G401.6 (cell line): ENCODE measurements at regions not wholly inside any gene's neighbourhood (a gene's known extent, or its start where the extent isn't known, plus 50 kb on each side); places are given as distances from the start of the nearest gene placed in this dataset.

Experiments used
- FAIRE-seq: peaks from 2 replicates; lab custom pipeline; 2012; peaks lifted over from hg19 to GRCh38; lab: Jason Lieb, UNC

GRCh38 chr12:125434936-125435443 lies 369.8 kb downstream of the AACS start:
- FAIRE-seq, result no peak

GRCh38 chr12:125435871-125436270 lies 370.6 kb downstream of the AACS start:
- FAIRE-seq, result no peak

- FAIRE-seq, result no peak
These were observed 371.5 kb downstream of the AACS start for GRCh38 chr12:125436686-125437085.

GRCh38 chr12:125440399-125440798 lies 375.2 kb downstream of the AACS start:
- FAIRE-seq, result no peak

- FAIRE-seq, result no peak
These were observed 378.1 kb downstream of the AACS start for GRCh38 chr12:125443341-125443740.

GRCh38 chr12:125451408-125451807 lies 386.2 kb downstream of the AACS start:
- no peak for FAIRE-seq

GRCh38 chr12:125453751-125454150 lies 388.5 kb downstream of the AACS start:
- FAIRE-seq, result no peak

GRCh38 chr12:125454291-125454690 lies 389.1 kb downstream of the AACS start:
- no peak for FAIRE-seq

- FAIRE-seq, result no peak
These were observed 389.7 kb downstream of the AACS start for GRCh38 chr12:125454786-125455480.

- FAIRE-seq, result no peak
These were observed 390.3 kb downstream of the AACS start for GRCh38 chr12:125455556-125455955.

- no peak for FAIRE-seq
These were observed 393.5 kb downstream of the AACS start for GRCh38 chr12:125458552-125459268.

- no peak for FAIRE-seq
These were observed 396.6 kb downstream of the AACS start for GRCh38 chr12:125461831-125462230.

GRCh38 chr12:125463386-125463785 lies 398.2 kb downstream of the AACS start:
- no peak for FAIRE-seq

GRCh38 chr12:125467363-125467762 lies 402.1 kb downstream of the AACS start:
- FAIRE-seq, result no peak

GRCh38 chr12:125469683-125470082 lies 404.4 kb downstream of the AACS start:
- no peak for FAIRE-seq

- FAIRE-seq, result no peak
These were observed 405.9 kb downstream of the AACS start for GRCh38 chr12:125470838-125471783.

GRCh38 chr12:125473501-125473900 lies 408.3 kb downstream of the AACS start:
- FAIRE-seq, result no peak

- no peak for FAIRE-seq
These were observed 422.1 kb downstream of the AACS start for GRCh38 chr12:125487336-125487735.

- FAIRE-seq, result no peak
These were observed 426.3 kb downstream of the AACS start for GRCh38 chr12:125491553-125491952.

GRCh38 chr12:125492354-125493270 lies 427.4 kb downstream of the AACS start:
- no peak for FAIRE-seq

- FAIRE-seq, result no peak
These were observed 428.6 kb downstream of the AACS start for GRCh38 chr12:125493704-125494308.
